Right lobe of liver (tissue), 4 donors: ENCODE measurements at regions not wholly inside any gene's neighbourhood (a gene's known extent, or its start where the extent isn't known, plus 50 kb on each side); places are given as distances from the start of the nearest gene placed in this dataset.

ENCODE experiments used
- CTCF ChIP-seq, 4 donors: fragments of 200-600 bp in 3 of 4; fragments of 450-650 bp in 1 of 4; IDR thresholded peaks; one replicate each; pipeline versions ENCODE4 v1.5.1 to v1.8.0; 2016 to 2022; ENCODE audit warnings: antibody characterized with exemption in 4 of 4, mild to moderate bottlenecking in 2 of 4
- POLR2A ChIP-seq: fragments of 450-650 bp; IDR thresholded peaks from one replicate; pipeline ENCODE4 v1.6.1; 2017; ENCODE audit warnings: antibody characterized with exemption, mild to moderate bottlenecking
- donor health status: DM: no; HTN: no; CAD: no.
- donor health status: DM: no; HTN: no; CAD: no.
- donor health status: DM: no; HTN: yes; CAD: no.

- TF ChIP-seq CTCF (IDR thresholded peaks at IDR 0.05) (no peak), POLR2A (no peak)
These were observed 226.0 kb downstream of the GAS1 start for GRCh38 chr9:86721226-86721781.
